Stomach (tissue), 4 donors: ENCODE measurements at regions not wholly inside any gene's neighbourhood (a gene's known extent, or its start where the extent isn't known, plus 50 kb on each side); places are given as distances from the start of the nearest gene placed in this dataset.

Experiments used
- CTCF ChIP-seq, 7 experiments: fragments of 450-650 bp in 4 of 7; fragments of 200-600 bp in 3 of 7; sonication (generic) in 3 of 7; IDR thresholded peaks; one replicate each; pipeline ENCODE4 v1.5.1; 2016 to 2019; ENCODE audit warnings: antibody characterized with exemption in 7 of 7, control low read depth in 2 of 7, mild to moderate bottlenecking in 1 of 7
- POLR2AphosphoS5 ChIP-seq, 3 donors: sonication (generic); formaldehyde crosslinking; IDR thresholded peaks; one replicate each; pipeline ENCODE4 v1.6.1; 2016; ENCODE audit warnings: antibody characterized with exemption in 3 of 3

GRCh38 chr11:112606656-112607055 is 346.0 kb upstream of the PLET1 start:
- no peak for TF ChIP-seq POLR2AphosphoS5 (IDR thresholded peaks at IDR 0.05)
- TF ChIP-seq CTCF (IDR thresholded peaks at IDR 0.05) = no peak
